HL-60/S4 (cell line): ENCODE measurements at regions not wholly inside any gene's neighbourhood (a gene's known extent, or its start where the extent isn't known, plus 50 kb on each side); places are given as distances from the start of the nearest gene placed in this dataset.
"Not testable (repeated sequence)": the region's sequence is repeated elsewhere in the genome, so short reads cannot be mapped to it uniquely, and the experiment has no call there.

Source experiments
- in situ Hi-C: fragments of 300-500 bp; cut with MboI; formaldehyde crosslinking; loops from 2 replicates; pipeline ENCODE4 v1.14.3; 2022; ENCODE audit warnings: low sequenced_read_pairs

- in situ Hi-C loops: no loop called here
Observed at GRCh38 chr7:101705331-101705730, 76.2 kb upstream of the MYL10 start.

- in situ Hi-C loops: no loop called here
Observed at GRCh38 chr7:101707587-101707986, 78.5 kb upstream of the MYL10 start.

- in situ Hi-C loops: no loop called here
Observed at GRCh38 chr7:101708223-101708622, 79.1 kb upstream of the MYL10 start.

DNA sequence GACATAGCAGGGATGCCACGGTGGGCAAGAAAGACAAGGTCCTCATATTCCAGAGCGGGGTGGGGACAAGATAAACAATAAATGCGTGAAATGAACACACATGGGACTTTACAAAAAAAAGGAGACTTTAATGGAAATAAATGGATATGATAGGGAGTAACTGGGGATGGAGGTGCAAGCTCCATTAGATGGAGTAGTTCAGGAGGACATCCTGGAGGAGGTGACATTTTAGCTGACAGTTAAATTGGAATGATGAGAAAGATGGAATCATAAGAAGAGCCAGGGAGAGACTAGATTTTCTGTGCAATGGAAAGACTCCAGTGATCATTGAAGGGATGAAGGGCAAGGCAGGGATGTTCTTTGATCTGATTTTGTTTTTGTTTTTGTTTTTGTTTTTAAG, 83.6 kb upstream of the MYL10 start:
- in situ Hi-C loops: no loop called here

DNA sequence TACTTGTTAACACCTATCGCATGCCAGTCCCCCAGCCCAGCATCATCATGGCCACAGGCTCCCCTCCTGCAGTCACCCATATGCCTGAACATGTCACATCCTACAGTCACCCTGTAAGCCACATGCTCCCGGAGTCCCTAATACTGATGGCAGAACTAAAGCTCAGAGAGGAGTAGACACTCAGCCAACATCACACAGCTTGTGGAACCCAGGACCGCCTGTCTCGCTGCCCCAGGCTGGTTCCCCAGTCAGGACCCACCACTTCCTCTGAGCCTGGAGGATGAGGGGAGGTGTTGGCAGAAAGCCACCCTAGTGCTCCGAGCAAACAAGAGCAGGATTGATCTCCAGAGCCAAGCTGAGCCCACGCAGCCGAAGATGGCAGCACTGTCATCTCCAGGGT, 85.0 kb upstream of the MYL10 start:
- in situ Hi-C loops: no loop called here

DNA sequence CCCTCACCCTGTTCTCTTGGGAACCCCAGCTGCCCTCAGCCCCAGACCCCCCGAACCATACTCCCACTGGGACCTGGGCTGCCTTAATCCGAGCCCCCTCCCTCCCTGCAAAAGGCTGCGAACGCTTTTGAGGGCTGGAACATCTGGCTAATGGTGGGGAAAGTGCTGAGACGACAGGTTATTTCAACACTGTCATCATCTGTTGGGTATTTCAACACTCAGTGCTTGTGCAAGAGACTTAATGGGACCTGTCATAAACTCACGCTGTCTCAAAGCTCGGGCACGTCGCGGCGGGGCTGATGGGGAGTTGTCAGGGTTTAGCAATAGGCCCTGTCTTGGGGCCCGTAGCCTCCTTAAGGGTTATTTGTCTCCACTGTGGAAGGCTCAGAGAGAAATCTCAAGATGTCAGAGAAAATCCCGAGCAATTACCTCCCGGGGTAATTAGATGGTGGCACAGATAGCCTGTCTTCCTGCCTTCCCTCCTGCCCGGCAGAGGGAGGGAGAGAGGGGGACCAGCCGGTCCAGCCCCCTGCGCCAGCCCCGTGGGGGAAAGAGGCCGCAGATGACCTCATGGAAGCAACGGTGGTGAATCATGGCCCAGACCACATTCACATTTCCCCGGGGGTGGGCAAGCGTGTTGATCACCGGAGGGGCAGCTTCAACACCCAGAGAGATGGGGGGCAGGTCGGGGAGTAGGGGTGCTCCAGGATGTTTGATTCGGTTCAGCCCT, 88.7 kb upstream of the MYL10 start:
- in situ Hi-C loops: no loop called here

GRCh38 chr7:101718363-101719122, 89.4 kb upstream of the MYL10 start:
- in situ Hi-C loops: no loop called here

DNA sequence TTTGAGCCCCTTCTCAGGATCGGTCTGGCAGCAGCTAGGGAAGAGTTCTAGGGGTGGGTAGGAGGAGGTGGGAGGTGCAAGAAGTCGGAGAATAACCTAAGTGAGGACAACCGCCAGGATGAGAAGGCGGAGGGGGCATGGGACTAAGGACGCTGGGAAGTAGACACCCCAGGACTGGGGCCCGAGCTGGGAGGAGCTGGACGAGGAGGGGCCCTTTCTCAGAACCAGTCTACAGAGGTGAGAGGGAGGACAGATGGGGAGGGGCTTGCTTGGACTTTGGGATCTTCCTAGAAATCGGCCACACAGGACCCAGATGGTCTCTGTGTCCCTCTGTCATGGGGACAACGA, 90.0 kb upstream of the MYL10 start:
- in situ Hi-C loops: no loop called here

- in situ Hi-C loops: no loop called here
Observed at GRCh38 chr7:101720324-101720723, 91.2 kb upstream of the MYL10 start.

DNA sequence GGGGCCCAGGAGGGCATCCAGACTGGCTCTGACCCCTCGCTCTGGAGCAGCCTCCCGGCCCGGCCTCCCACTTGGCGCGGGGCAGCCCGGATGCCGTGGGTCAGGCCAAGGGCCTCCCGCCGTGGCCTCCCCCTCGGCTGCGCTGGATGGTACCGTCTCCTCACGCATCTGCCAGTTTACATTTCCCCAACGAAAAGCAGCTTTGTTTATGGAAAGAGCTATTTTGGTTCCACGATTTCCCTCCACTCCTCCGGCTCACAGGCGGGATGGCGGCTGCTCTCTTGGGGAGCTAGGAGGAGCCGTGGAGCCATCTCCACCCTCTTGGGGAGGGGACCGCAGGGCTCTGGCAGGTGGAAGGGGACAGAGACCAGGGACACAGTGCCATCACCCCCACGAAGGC, 93.2 kb upstream of the MYL10 start:
- in situ Hi-C loops: no loop called here

- in situ Hi-C loops: no loop called here
Observed at GRCh38 chr7:101723835-101724234, 93.6 kb upstream of the CUX1 start.

DNA sequence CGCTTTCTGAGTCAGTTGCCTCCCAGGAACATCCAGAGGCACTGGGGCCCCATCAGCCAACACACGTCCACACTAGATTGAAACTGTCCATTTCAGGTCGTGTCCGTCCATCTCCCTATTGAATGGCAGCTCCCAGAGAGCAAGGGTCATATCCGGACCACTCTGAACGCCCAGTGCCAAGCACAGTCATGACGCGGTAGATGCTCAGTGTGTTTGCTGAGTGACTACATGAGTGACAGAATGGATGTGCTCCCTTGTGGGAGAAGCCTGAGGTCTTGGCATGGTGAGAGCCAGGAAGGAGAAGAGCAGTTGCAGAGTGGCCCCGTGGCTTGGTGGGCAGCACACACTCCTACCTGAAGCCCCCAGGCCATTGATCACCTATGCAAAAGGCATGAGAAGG, 92.5 kb upstream of the CUX1 start:
- in situ Hi-C loops: no loop called here

DNA sequence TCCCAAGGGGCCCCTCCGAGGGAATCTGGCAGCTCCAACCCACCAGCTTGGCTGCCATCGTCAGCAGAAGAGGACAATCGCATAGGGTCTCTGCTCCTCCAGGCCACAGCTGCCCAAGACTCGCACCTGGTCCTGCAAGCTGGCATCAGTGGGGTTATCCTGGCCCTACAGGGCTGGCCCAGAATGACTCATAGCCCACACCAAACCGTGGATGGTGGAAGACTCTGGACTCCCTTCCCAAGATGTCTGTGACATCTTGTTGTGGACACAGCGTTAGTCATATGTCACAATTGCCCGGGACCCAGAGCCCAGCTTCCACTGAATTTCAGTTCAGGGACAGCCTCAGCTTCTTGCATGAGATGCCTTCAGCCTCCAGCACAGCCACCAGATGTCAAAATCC, 91.5 kb upstream of the CUX1 start:
- in situ Hi-C loops: no loop called here

DNA sequence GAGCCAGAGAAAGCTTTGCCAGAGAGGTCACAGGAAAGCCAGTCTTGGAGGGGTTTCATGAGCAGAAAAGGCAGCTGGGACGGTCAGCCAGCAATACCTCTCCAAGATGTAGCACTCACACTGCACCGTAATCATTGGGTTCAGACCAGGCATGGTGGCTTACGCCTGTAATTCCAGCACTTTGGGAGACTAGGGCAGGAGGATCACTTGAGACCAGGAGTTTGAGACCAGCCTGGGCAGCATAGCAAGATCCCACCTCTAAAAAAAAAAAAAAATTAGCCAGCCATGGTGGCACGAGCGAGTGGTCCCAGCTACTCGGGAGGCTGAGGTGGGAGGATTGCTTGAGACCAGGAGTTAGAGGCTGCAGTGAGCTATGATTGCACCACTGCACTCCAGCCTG, 90.2 kb upstream of the CUX1 start:
- in situ Hi-C loops: no loop called here

DNA sequence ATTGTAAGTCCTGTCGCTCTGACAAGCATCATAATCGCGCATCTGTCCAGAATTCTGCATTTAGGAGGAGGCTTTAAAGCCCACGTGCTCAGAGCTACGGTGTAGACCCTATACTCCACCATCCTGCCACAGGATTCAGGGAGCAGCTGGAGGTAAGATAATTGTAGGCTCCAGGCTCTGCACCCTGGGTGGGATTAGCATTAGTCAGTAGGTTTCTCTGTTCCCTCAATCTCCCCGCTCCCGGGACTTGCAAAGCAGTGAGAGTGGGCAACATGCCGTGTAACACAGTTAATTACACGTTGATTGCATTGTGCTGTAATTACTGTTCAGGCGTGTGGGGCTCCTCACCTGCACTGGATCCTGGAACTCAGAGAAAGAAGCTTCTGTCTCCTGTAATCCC, 89.3 kb upstream of the CUX1 start:
- in situ Hi-C loops: no loop called here

GRCh38 chr7:101728873-101729240, 88.6 kb upstream of the CUX1 start:
- in situ Hi-C loops: not testable (repeated sequence)

GRCh38 chr7:101729241-101729883, 88.1 kb upstream of the CUX1 start:
- in situ Hi-C loops: no loop called here

DNA sequence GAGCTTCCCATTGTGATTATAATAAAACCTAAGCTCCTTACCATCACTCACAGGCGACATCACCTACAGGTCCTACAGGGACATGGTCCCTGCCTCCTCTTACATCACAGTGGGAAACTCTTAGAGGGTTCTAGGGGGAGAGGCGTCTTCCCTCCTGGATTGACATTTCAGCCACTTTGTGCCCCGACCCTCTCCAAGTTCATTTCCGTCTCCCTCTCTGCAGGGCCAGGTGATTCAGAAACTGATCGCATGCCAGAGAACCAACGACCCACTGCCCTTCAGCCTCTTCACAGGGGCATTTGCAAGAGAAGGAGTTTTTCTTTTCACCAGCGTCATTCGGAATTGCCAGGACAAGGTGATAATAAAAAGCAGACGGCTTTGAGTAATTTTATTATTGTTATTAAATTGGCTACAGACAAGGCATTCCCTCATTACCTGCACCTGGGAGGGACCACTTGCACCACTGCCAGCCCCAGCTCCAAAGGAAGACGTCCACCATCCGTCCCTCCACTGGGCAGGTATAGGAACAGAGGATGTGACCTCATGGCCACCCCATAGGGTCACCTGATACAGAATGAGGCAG, 85.8 kb upstream of the CUX1 start:
- in situ Hi-C loops: no loop called here

GRCh38 chr7:101733713-101734475, 83.5 kb upstream of the CUX1 start:
- in situ Hi-C loops: no loop called here

DNA sequence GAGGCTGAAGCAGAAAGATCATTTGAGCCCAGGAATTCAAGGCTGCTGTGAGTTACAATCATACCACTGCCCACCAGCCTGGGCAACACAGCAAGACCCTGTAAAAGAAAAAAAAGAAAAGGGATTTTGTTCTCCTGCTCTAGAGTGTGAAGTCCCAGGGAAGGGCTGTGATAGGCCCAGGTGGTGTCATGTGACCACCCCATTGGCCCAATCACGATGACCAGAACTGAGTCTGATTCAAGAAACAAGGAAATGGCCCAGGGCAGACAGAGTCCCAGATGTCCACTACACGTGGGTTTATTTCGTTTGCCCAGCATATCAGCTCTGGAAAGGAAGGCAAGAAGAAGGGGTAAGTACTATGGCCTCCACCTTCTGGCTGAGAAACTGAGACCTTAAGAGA, 81.3 kb upstream of the CUX1 start:
- in situ Hi-C loops: no loop called here

DNA sequence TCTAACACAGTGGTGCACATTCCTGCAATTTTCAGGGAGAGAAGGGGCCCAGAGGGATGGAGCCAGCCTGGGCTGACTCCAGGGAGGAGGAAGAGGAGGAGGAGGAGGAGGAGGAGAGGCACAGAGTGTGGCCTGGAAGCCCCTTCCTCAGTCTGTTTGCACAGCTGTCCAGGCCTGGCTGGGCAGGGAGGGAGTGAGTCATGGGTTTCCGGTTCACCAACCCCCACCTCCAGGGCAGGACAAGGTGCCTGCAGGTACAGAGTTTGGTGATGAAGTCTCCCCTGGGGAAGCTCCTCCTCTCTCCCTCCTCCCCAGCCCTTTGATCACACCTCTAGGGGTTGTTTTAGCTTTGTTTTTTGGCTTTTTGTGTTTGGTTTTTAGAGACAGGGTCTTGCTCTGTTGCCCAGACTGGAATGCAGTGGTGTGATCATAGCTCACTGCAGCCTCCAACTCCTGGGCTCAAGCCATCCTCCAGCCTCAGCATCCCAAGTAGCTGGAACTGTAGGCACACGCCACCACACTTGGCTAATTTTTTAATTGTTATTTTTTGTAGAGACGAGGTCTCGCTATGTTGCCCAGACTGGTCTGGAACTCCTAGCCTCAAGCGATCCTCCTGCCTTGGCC, 77.5 kb upstream of the CUX1 start:
- in situ Hi-C loops: no loop called here
